HG02588 (cell line): ENCODE measurements at regions not wholly inside any gene's neighbourhood (a gene's known extent, or its start where the extent isn't known, plus 50 kb on each side); places are given as distances from the start of the nearest gene placed in this dataset.
A peak's percentile ranks its signal among the peaks of the same experiment; 100 is the strongest.
"Not testable (repeated sequence)": the region's sequence is repeated elsewhere in the genome, so short reads cannot be mapped to it uniquely, and the experiment has no call there.

ENCODE experiments used
- ATAC-seq: cut with Tn5 transposase; IDR thresholded peaks from one replicate; pipeline ENCODE4 v1.9.1; 2021; ENCODE audit warnings: mild to moderate bottlenecking, moderate library complexity; ENCODE audit not compliant: unreplicated experiment

DNA sequence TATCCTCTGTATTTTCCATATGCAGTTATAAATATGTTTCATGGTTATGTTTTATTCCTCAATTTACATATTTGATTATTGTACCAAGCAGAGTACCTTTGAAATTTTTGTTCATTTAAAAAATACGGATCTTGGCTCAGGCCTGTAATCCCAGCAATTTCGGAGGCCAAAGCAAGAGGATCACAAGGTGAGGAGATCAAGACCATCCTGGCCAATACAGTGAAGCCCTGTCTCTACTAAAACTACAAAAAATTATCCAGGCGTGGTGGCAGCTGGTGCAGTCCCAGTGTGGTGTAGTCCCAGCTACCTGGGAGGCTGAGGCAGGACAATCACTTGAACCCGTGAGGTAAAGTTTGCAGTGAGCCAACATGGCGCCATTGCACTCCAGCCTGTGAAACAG lies 251.2 kb upstream of the TPTE start:
- not testable (repeated sequence) for ATAC-seq

DNA sequence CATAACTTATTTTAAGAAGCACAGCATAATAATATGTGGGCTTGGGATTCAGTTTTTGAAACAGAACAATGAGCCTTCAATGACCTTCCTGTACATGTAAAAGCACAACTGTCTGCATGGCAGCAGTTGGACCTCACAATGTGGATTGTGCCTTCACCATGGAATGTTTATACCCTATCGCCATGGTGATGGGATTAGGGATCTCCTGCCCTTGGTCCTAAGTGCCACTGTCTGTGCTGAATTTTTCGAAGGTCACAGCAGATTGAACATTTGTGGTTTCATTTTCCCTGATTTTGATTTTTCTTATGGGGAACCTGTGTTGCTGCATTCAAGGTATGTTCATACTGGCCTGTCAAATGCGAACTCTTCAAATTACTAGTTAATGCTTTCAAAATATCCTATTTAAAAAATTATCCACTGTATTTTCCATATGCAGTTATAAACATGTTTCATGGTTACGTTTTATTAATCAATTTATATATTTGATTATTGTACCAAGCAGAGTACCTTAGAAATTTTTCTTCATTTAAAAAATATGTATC lies 249.6 kb upstream of the TPTE start:
- not testable (repeated sequence) for ATAC-seq

DNA sequence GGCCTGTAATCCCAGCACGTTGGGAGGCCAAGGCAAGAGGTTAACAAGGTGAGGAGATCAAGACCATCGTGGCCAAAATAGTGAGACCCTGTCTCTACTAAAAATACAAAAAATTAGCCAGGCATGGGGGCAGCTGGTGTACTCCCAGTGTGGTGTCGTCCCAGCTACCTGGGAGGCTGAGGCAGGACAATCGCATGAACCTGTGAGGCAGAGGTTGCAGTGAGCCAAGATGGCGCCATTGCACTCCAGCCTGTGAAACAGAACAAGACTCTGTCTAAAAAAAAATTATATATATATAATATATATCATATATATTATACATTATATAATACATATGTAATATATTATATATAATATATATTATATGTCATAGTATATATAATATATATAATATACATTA lies 249.2 kb upstream of the TPTE start:
- ATAC-seq = no peak

DNA sequence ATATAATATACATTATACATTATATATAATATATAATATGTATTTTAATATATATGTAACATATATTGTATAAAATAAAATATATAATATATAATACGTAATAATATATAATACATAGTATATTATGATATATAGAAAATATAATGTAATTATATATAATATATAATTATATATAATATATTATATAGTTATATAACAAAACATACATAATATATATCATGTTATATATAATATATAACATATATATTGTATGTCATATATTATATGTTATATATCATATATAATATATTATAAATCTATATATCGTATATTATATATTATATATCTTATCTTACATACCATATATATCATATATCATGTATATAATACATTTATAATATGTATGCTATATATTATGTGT lies 248.2 kb upstream of the TPTE start:
- ATAC-seq = no peak

DNA sequence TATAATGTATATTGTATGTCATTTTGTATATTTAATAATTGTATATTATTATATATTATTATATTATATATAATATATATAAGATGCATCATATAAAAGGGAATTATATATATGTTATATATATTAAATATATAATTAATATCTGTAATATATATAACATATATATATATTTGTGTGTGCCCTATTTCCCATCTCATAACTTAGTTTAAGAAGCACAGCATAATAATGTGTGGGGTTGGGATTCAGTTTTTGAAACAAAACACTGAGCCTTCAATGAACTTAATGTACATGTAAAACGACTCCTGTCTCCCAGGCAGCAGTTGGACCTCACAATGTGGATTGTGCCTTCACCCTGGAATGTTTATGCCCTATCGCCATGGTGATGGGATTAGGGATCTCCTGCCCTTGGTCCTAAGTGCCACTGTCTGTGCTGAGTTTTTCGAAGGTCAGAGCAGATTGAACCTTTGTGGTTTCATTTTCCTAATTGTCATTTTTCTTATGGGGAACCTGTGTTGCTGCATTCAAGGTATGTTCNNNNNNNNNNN lies 247.5 kb upstream of the TPTE start:
- ATAC-seq = peak; percentile 72
